ENCODE measurements at regions not wholly inside any gene's neighbourhood (a gene's known extent, or its start where the extent isn't known, plus 50 kb on each side); places are given as distances from the start of the nearest gene placed in this dataset.

- no peak for TF ChIP-seq CTCF (IDR thresholded peaks at IDR 0.05)
- TF ChIP-seq POLR2A (IDR thresholded peaks at IDR 0.05) = no peak
- no peak for TF ChIP-seq EP300 (IDR thresholded peaks at IDR 0.05)
- no peak for TF ChIP-seq POLR2AphosphoS5 (IDR thresholded peaks at IDR 0.05)
Measured at GRCh38 chr13:72293206-72293605, 426.2 kb upstream of the DACH1 start.

Measured in sigmoid colon (tissue), 4 donors.